Duodenal mucosa (tissue), 2 donors: ENCODE measurements at regions not wholly inside any gene's neighbourhood (a gene's known extent, or its start where the extent isn't known, plus 50 kb on each side); places are given as distances from the start of the nearest gene placed in this dataset.

Source experiments
- H3K27ac ChIP-seq: one replicate; pipeline ENCODE4 v1.7.0; 2013; ENCODE audit warnings: low read depth, low read length
- H3K27me3 ChIP-seq, 2 donors: one replicate each; pipeline ENCODE4 v1.7.0; 2013; ENCODE audit warnings: low read length in 2 of 2, control low read depth in 1 of 2; ENCODE audit not compliant: insufficient read depth in 2 of 2, control insufficient read depth in 1 of 2
- H3K36me3 ChIP-seq, 2 donors: one replicate each; pipeline ENCODE4 v1.7.0; 2013; ENCODE audit warnings: low read length in 2 of 2, control low read depth in 1 of 2; ENCODE audit not compliant: insufficient read depth in 2 of 2, control insufficient read depth in 1 of 2
- H3K4me1 ChIP-seq, 2 donors: one replicate each; pipeline ENCODE4 v1.7.0; 2013; ENCODE audit warnings: low read length in 2 of 2, control low read depth in 1 of 2; ENCODE audit not compliant: insufficient read depth in 2 of 2, control insufficient read depth in 1 of 2
- H3K4me3 ChIP-seq, 2 donors: one replicate each; pipeline ENCODE4 v1.7.0; 2013; ENCODE audit warnings: low read length in 2 of 2, low read depth in 1 of 2
- H3K9ac ChIP-seq, 2 donors: one replicate each; pipeline ENCODE4 v1.7.0; 2013; ENCODE audit warnings: low read length in 2 of 2, low read depth in 1 of 2
- H3K9me3 ChIP-seq, 2 donors: one replicate each; pipeline ENCODE4 v1.7.0; 2013; ENCODE audit warnings: low read length in 2 of 2, control low read depth in 1 of 2; ENCODE audit not compliant: control insufficient read depth in 1 of 2

DNA sequence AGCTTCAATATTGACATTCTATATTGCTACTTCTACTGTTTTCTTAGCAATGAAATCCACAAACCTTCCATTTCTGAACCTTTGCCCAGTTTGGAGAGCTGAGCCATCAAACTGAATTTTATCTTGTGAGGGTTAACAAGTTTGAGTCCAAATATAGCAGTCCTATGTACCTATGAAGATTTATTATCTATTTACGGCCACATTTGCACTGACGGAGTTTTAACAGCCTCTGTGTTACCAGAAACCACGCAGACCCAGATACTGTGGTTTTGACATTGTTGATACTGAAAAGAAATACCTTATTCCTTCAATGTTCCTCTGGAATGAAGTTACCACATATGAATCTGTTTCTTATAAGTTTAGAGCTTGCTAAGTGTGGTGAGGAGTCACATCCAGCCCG is 172.6 kb downstream of the FGFR2 start:
- Histone ChIP-seq H3K9ac (no peak overlapping the region), H3K36me3 (no peaks in the 10 kb centered on the region), H3K4me3 (no peak overlapping the region), H3K27ac (no peak overlapping the region), H3K9me3 (no peaks in the 10 kb centered on the region), H3K4me1 (no peaks in the 10 kb centered on the region), H3K27me3 (no peaks in the 10 kb centered on the region)

DNA sequence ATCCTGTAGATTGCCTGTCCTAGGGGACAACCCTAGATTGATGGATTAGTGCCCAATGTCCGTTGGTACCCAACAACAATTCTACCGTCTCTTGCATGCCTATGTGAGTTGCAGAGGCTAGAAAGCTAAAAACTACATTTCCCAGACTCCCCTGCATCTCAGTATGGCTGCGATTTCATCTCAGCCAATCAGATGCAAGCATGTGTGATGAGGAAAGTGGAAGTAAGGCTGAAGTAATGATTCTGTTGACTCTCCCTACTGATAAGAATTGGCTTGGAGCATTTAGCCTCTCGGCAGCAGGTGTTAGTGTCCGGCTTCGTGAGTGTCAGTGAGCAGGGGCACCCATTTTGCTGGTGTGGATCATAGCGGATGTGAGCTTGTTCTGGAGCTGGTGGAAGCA is 171.9 kb downstream of the FGFR2 start:
- no peaks in the 10 kb centered on the region for H3K36me3 ChIP-seq
- no peak overlapping the region for H3K27ac ChIP-seq
- no peak overlapping the region for H3K4me3 ChIP-seq
- H3K9me3 ChIP-seq = no peaks in the 10 kb centered on the region
- H3K27me3 ChIP-seq = no peaks in the 10 kb centered on the region
- H3K4me1 ChIP-seq = no peaks in the 10 kb centered on the region
- H3K9ac ChIP-seq = no peak overlapping the region
